PC-9 (cell line): ENCODE measurements at regions not wholly inside any gene's neighbourhood (a gene's known extent, or its start where the extent isn't known, plus 50 kb on each side); places are given as distances from the start of the nearest gene placed in this dataset.

Source experiments
- BruUV-seq: library from RNA; stranded (reverse); fragments of 400-500 nt; replicated peaks from 2 replicates; lab custom pipeline; 2021; lab: Mats Ljungman, UMichigan
- CTCF ChIA-PET: fragments of 300-600 bp; sonication (Branson Sonifier 250); formaldehyde crosslinking; loops from one replicate; lab custom pipeline; 2022; ENCODE audit warnings: antibody characterized with exemption; lab: Charles Lee
- POLR2A ChIA-PET: fragments of 300-600 bp; sonication (Branson Sonifier 250); formaldehyde crosslinking; loops from one replicate; lab custom pipeline; 2022; ENCODE audit warnings: antibody characterized with exemption; ENCODE audit not compliant: unreplicated experiment; lab: Charles Lee
- DNase-seq, 2 experiments: peaks; one replicate each; pipeline versions ENCODE4 v3.0.0 to v3.0.0-alpha.2; 2015 to 2022; ENCODE audit warnings: mixed read lengths in 1 of 2
- H2AFZ ChIP-seq: fragments of 200-600 bp; sonication (generic); 2 replicates; pipeline ENCODE4 v1.8.1; 2017; ENCODE audit warnings: antibody characterized with exemption
- H3F3A ChIP-seq: fragments of 200-600 bp; sonication (generic); 2 replicates; pipeline ENCODE4 v1.8.1; 2017; ENCODE audit warnings: antibody characterized with exemption, mild to moderate bottlenecking, low read depth; ENCODE audit not compliant: insufficient read depth
- H3K27ac ChIP-seq: fragments of 200-600 bp; sonication (generic); 2 replicates; pipeline ENCODE4 v1.6.1; 2016; ENCODE audit warnings: mixed run types
- H3K27me3 ChIP-seq: fragments of 200-600 bp; sonication (generic); 2 replicates; pipeline ENCODE4 v1.6.1; 2016; ENCODE audit warnings: low read depth, mixed run types; ENCODE audit not compliant: insufficient read depth
- H3K36me3 ChIP-seq: fragments of 200-600 bp; sonication (generic); 2 replicates; pipeline ENCODE4 v1.6.1; 2016; ENCODE audit warnings: low read depth, mixed run types
- H3K4me1 ChIP-seq: fragments of 200-600 bp; sonication (generic); replicated peaks from 2 replicates; pipeline ENCODE4 v1.6.1; 2016; ENCODE audit warnings: mixed run types; ENCODE audit not compliant: insufficient read depth
- H3K4me2 ChIP-seq: fragments of 200-600 bp; sonication (generic); 2 replicates; pipeline ENCODE4 v1.6.1; 2017; ENCODE audit warnings: mixed run types
- H3K4me3 ChIP-seq: fragments of 200-600 bp; sonication (generic); 2 replicates; pipeline ENCODE4 v1.6.1; 2016; ENCODE audit warnings: mixed run types
- H3K79me2 ChIP-seq: fragments of 200-600 bp; sonication (generic); 2 replicates; pipeline ENCODE4 v1.6.1; 2017; ENCODE audit warnings: low read depth, mixed run types
- H3K9me2 ChIP-seq: fragments of 200-600 bp; sonication (generic); 2 replicates; pipeline ENCODE4 v1.8.1; 2017; ENCODE audit warnings: mild to moderate bottlenecking; ENCODE audit not compliant: insufficient read depth
- H3K9me3 ChIP-seq: fragments of 200-600 bp; sonication (generic); 2 replicates; pipeline ENCODE4 v1.8.1; 2016; ENCODE audit warnings: low read depth; ENCODE audit not compliant: insufficient read depth
- H4K20me1 ChIP-seq: fragments of 200-600 bp; sonication (generic); 2 replicates; pipeline ENCODE4 v1.8.1; 2017; ENCODE audit not compliant: insufficient read depth
- EZH2 ChIP-seq: fragments of 200-600 bp; sonication (generic); IDR thresholded peaks from 2 replicates; pipeline ENCODE4 v1.8.0; 2017; ENCODE audit warnings: antibody characterized with exemption, low read depth
- intact Hi-C: fragments of 100-400 bp; cut with micrococcal nuclease; formaldehyde crosslinking; loops from one replicate; pipeline ENCODE4 v1.10.0; 2022; ENCODE audit not compliant: unreplicated experiment
- TF ChIP-seq, protein P1 (sequence below): fragments of 200-600 bp; sonication (generic); conservative IDR thresholded peaks from 2 replicates; pipeline ENCODE4 v1.6.1; 2017; ENCODE audit warnings: mixed run types, antibody characterized with exemption, mild to moderate bottlenecking, moderate library complexity

DNA sequence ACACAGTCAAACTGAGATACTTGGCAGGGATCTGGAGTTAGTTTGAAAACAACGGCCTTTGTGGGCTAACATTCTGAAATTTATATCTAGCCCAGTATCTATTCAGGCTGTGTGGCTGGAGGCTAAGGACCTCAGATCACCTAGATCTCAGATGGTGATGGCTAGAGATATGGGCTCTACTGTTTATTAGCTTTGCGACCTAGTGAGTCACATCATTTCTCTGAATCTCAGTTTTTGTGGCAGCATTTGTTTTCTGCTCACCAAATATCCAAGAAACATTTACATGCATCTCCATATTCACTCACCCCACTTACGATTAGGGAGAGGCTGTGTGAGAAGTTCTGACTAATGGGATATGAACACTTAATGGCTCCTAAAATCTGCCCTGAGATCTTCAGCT is 503.9 kb downstream of the KIF20B start:
- CTCF ChIA-PET, result no interaction called here

DNA sequence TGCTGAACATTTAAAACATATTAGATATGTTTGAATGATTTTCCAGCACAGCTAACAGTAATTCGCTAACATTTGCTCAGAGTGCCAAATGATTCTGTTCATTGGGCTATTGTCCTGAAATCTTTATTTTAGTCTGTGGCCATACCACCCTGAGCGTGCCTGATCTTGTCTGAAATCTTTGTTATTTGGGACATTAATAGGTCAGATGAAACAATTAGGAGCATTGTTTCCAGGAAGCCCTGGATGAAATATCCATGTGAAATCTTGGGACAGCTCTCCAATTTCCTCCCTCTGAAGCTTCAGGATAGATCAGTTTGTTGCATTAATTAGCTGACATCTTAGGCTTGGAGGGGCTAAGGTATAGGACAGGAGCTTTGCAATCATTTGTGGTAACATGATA is 512.0 kb downstream of the KIF20B start:
- Histone ChIP-seq H3K4me2 (no peak overlapping the region), H3K36me3 (no peaks in the 10 kb centered on the region), H2AFZ (no peak overlapping the region), H3K9me3 (no peaks in the 10 kb centered on the region), H3K27ac (no peak overlapping the region), H3K27me3 (no peaks in the 10 kb centered on the region), H3K4me1 (no peaks in the 10 kb centered on the region), H3F3A (no peaks in the 10 kb centered on the region), H3K4me3 (no peak overlapping the region), H3K79me2 (no peaks in the 10 kb centered on the region), H4K20me1 (no peaks in the 10 kb centered on the region), H3K9me2 (no peaks in the 10 kb centered on the region)
- TF ChIP-seq EZH2, result no peak
- TF ChIP-seq, protein P1, sequence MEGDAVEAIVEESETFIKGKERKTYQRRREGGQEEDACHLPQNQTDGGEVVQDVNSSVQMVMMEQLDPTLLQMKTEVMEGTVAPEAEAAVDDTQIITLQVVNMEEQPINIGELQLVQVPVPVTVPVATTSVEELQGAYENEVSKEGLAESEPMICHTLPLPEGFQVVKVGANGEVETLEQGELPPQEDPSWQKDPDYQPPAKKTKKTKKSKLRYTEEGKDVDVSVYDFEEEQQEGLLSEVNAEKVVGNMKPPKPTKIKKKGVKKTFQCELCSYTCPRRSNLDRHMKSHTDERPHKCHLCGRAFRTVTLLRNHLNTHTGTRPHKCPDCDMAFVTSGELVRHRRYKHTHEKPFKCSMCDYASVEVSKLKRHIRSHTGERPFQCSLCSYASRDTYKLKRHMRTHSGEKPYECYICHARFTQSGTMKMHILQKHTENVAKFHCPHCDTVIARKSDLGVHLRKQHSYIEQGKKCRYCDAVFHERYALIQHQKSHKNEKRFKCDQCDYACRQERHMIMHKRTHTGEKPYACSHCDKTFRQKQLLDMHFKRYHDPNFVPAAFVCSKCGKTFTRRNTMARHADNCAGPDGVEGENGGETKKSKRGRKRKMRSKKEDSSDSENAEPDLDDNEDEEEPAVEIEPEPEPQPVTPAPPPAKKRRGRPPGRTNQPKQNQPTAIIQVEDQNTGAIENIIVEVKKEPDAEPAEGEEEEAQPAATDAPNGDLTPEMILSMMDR, result no peak
- CTCF ChIA-PET, result no interaction called here
- no peak for DNase-seq
- intact Hi-C loops, result no loop called here
- POLR2A ChIA-PET, result no interaction called here
- no TSS peak for BruUV-seq

More for the DNA sequence above, 503.9 kb downstream of the KIF20B start:
- Histone ChIP-seq H3F3A (no peaks in the 10 kb centered on the region), H3K27me3 (no peaks in the 10 kb centered on the region), H3K79me2 (no peaks in the 10 kb centered on the region), H2AFZ (no peak overlapping the region), H3K36me3 (no peaks in the 10 kb centered on the region), H3K4me1 (no peaks in the 10 kb centered on the region), H4K20me1 (no peaks in the 10 kb centered on the region), H3K4me3 (no peak overlapping the region), H3K9me2 (no peaks in the 10 kb centered on the region), H3K27ac (no peak overlapping the region), H3K4me2 (no peak overlapping the region), H3K9me3 (no peaks in the 10 kb centered on the region)
- no peak for TF ChIP-seq EZH2
- TF ChIP-seq, protein P1, result no peak
- DNase-seq, result no peak
- intact Hi-C loops, result no loop called here
- POLR2A ChIA-PET, result interaction anchor here (0.6 kb wide), 1 partner anchor 9 kb away, joined by 3 read pairs; no protein-coding TSS in a partner anchor
- no TSS peak for BruUV-seq

DNA sequence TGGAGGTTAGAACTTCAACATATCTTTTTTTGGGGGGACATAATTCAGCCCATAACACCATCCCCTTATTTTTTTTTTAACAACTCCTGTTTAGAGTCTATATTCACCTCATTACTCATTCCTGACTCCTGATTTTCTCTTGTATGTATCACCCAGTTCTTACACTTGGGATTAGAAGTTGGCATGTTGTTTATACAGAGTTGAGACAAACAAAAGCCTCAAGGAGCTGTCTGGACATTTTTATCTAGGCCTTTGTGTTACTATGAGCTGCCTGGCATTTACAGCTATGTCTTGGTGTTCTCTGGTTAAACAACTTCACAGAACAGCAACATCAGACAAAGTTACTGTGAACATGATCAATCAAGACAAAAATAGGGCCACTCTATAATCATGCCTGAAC is 517.5 kb downstream of the KIF20B start:
- POLR2A ChIA-PET, result no interaction called here
- DNase-seq, result no peak
- no peaks in the 10 kb centered on the region for H3K27me3 ChIP-seq
- no peaks in the 10 kb centered on the region for H3K4me1 ChIP-seq
- H3K36me3 ChIP-seq, result no peaks in the 10 kb centered on the region
- H3K4me2 ChIP-seq, result no peak overlapping the region
- CTCF ChIA-PET, result no interaction called here
- H3K79me2 ChIP-seq, result no peaks in the 10 kb centered on the region
- 0 out of 2 replicates have a peak, but pooled peaks cover 2% of the 10 kb centered on the region for H3K9me3 ChIP-seq
- intact Hi-C loops, result no loop called here
- no peaks in the 10 kb centered on the region for H4K20me1 ChIP-seq
- no peak overlapping the region for H3K4me3 ChIP-seq
- H3K27ac ChIP-seq, result no peak overlapping the region
- no peaks in the 10 kb centered on the region for H3K9me2 ChIP-seq
- H2AFZ ChIP-seq, result no peak overlapping the region
- no TSS peak for BruUV-seq
- no peak for TF ChIP-seq EZH2
- TF ChIP-seq, protein P1, result no peak
- H3F3A ChIP-seq, result no peaks in the 10 kb centered on the region
